SW 1271 (cell line): ENCODE measurements at regions not wholly inside any gene's neighbourhood (a gene's known extent, or its start where the extent isn't known, plus 50 kb on each side); places are given as distances from the start of the nearest gene placed in this dataset.

ENCODE experiments used
- DNase-seq, 2 experiments: peaks; one replicate each; lab custom pipeline; 2025; lab: John Stamatoyannopoulos, UW

- no peak for DNase-seq
These were observed 277.5 kb downstream of the CTTN start for GRCh38 chr11:70675697-70676374.

- DNase-seq: no peak
These were observed 279.0 kb downstream of the CTTN start for GRCh38 chr11:70677232-70677916.

GRCh38 chr11:70678931-70679900 lies 280.9 kb downstream of the CTTN start:
- no peak for DNase-seq

GRCh38 chr11:70680781-70681281 lies 282.5 kb downstream of the CTTN start:
- no peak for DNase-seq

DNA sequence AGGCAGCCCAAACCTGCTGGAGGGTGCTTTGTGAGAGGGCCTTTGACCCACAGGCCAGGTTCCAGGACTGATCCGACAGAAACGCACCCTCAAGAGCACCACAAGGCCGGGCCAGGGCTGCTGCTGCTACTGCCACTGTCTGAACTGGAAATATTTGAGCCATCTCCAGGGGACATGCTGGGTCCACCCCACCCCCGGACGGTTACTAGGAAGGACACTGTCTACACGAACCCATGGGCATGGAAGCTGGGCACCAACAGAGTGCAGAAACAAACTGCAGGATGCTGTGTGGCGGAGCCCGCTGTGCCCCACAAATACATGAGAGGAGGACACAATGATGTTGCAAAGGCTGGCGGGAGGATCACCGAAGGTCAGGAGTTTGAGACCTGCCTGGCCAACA lies 283.7 kb downstream of the CTTN start:
- no peak for DNase-seq

- no peak for DNase-seq
These were observed 284.4 kb downstream of the CTTN start for GRCh38 chr11:70682760-70683159.

- DNase-seq: no peak
These were observed 289.4 kb downstream of the CTTN start for GRCh38 chr11:70687716-70688115.

DNA sequence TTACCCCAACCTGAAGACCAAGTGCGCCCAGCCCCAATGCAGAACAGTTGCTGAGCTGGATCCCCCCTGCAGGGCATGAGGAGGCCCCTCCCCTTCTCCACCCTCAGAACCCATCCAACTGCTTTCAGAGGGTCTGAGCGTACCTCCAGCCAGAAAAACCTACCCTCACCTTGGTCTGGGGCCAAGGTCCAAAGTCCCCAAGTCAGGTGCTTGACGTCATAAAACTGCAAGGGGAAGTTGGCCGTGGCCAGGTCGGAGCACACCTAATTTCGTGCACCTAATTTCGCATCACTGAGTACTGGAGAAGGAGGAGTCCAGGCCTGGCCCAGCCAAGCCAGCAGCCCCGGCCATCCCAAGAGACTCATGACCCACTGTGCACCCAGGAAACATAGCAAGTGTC lies 289.8 kb downstream of the CTTN start:
- DNase-seq: no peak

- no peak for DNase-seq
These were observed 291.4 kb downstream of the CTTN start for GRCh38 chr11:70689764-70690163.

DNA sequence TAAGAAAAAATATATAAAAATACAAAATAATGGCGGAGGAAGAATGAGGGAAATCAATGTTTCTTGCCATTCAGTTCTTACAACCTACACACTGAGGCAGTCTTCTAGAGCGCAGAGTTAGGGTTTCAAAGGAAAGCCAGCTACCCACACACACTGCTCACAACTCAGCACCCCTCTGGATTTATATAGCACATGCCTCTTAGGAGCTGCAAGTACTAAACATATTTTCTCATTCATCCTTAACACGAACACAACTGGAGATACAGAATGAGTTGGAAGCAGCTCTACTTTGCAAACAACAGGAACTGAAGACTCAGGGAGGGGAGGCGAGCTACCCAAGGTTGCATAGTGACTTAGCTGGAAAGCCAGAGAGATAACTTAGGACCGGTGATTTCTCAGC lies 293.8 kb downstream of the CTTN start:
- DNase-seq: no peak

DNA sequence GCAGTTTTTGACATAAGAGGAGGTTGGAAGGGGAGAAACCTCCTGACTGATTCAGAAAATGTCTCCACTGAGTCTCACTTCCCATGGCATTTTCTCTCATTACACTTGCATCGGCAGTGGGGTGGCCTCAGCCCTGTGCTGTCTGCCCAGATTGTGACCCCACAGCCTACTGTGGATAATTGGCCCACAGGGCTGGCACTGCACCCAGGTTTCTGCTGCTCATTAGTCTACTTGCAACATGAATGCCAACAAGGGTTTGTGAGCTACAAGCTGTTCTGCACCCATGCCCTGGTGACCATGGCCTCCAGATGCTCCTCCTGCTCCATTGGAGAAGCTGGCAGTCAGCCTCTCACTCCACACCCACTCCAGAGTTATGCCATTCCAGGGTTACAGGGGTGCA lies 296.0 kb downstream of the CTTN start:
- no peak for DNase-seq

GRCh38 chr11:70695086-70695960 lies 297.0 kb downstream of the CTTN start:
- no peak for DNase-seq

DNA sequence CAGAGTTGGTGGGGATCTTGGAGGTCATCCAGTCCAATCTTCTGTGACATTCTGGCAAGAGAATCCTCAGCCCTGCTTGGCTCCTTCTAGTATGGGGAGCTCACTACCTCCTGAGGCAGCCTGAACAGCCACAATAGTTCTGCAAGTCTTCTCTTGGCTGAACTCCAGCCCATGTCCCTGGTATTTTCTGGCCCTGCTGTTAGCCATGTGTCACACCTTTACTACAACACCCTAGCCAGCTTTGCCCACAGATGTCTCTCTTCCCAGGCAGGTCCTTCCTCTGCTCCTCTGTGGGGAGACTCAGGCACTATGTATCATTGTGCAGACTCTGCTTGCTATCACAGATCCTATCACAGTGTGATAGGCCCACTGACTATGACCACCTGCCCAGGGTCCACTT lies 297.7 kb downstream of the CTTN start:
- DNase-seq: no peak

- no peak for DNase-seq
These were observed 298.2 kb downstream of the CTTN start for GRCh38 chr11:70696564-70696963.

GRCh38 chr11:70697701-70698100 lies 299.4 kb downstream of the CTTN start:
- DNase-seq: no peak

GRCh38 chr11:70698871-70699270 lies 300.5 kb downstream of the CTTN start:
- DNase-seq: no peak

DNA sequence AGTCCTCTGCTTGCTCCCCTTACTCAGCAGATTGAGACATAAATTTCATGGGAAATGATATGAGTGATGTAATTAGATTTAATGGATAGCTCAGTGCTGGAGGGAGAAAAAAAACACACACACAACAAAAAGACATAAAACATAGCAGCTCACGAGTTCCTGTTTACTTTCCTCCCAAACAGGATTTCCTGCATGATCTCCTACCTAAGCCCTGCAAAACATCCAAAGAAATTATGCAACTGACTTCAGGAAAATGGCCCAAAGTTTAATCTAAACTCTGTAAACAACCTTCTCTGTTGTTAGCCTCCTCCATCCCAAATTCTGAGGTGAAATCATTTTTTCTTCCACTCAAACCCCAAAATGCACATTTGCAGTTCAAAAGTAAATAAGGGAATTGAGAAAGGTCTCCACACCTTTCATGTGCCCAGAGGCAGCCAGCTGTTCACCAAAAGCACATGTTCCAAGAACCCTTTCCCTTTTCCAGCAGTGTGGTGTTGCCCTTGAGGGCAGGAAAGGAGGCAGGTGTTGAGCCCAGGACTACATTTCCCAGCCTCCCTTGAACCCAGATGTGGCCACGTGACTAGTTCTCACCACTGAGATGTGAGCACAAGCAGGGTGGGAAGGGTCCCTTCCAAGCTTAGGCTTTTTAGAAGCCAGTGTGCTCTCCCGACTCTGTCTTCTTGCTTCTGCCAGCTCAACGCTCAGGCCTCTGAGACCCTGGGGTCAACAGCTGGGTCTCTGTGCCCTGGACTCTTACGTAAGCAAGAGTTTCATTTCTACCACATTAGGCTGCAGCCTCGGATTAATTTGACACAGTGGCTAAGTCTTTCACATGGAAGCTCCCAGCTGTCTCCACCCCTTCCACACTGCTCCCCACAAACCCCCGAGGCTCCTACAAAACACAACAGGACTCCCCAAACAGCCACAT lies 301.2 kb downstream of the CTTN start:
- DNase-seq: no peak

- no peak for DNase-seq
These were observed 302.1 kb downstream of the CTTN start for GRCh38 chr11:70700453-70700852.

DNA sequence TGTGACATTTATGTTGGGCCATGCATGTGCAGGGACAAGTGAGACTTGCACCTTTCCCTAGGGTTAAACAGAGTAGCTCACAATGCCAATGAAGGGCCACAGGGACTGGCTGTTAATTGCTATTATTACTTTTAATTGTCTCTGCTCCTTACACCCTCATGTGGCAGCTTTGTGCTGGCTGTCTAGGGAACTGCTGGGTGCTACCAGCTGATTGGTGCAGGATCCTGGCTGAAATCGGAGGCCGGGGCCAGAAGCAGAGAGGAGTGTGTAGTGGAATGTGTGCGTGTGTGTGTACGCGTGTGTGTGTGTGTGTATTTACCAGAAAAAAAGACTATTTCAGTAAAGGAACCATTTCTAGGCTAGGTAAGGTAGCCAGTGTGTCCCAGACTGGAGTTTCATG lies 302.5 kb downstream of the CTTN start:
- DNase-seq: no peak

DNA sequence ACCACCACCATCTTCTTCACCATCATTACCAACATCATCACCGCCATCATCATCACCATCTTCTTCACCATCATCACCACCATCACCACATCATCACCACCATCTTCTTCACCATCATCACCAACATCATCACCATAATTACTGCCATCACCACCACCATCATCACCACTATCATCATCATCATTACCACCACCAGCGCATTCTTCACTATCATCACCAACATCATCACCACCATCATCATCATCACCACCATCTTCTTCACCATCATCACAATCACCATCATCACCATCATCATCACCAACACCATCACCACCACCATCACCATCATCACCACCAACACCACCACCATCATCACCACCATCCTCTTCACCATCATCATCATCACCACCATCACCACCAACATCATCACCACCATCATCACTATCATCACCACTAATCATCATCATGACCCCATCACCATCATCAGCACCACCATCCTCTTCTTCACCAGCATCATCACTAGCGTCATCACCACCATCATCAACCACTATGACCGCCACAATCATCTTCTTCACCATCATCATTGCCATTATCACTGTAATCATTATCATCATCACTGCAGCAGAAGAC lies 303.8 kb downstream of the CTTN start:
- DNase-seq: no peak
